ENCODE measurements at regions not wholly inside any gene's neighbourhood (a gene's known extent, or its start where the extent isn't known, plus 50 kb on each side); places are given as distances from the start of the nearest gene placed in this dataset.

- 84 to 92% (median 84%) methylated on average over 11 of the region's 11 CpGs for WGBS, 3 donors
- peak in 1 of 2 donors; percentile 16 for DNase-seq
- TF ChIP-seq CTCF (IDR thresholded peaks at IDR 0.05): no peak
- Histone ChIP-seq H3K27me3 (ENCODE audit: insufficient read depth in 3 of 3, low read length in 2 of 3) (no peaks in the 10 kb centered on the region), H3K9me3 (no peaks in the 10 kb centered on the region), H3K4me1 (no peaks in the 10 kb centered on the region), H3K36me3 (ENCODE audit: insufficient read depth in 1 of 2, low read depth in 1 of 2) (no peaks in the 10 kb centered on the region), H3K4me3 (no peak overlapping the region), H3K27ac (no peak overlapping the region)
- intact Hi-C loops (cut with DNase I): no loop called here
- ATAC-seq: no peak
Measured at GRCh38 chr2:128404709-128405466, 86.2 kb upstream of the HS6ST1 start.

GRCh38 chr2:128405467-128405900 is 86.8 kb upstream of the HS6ST1 start:
- H3K27me3 ChIP-seq (ENCODE audit: insufficient read depth in 3 of 3, low read length in 2 of 3): no peaks in the 10 kb centered on the region
- H3K36me3 ChIP-seq (ENCODE audit: insufficient read depth in 1 of 2, low read depth in 1 of 2): no peaks in the 10 kb centered on the region
- intact Hi-C loops (cut with DNase I): no loop called here
- DNase-seq (peak in 1 of 2 donors; percentile 33), ATAC-seq (no peak)
- no peak overlapping the region for H3K27ac ChIP-seq
- no peak for TF ChIP-seq CTCF (IDR thresholded peaks at IDR 0.05)
- no peaks in the 10 kb centered on the region for H3K4me1 ChIP-seq
- H3K4me3 ChIP-seq: no peak overlapping the region
- WGBS, 3 donors: 70 to 83% (median 80%) methylated on average over 5 of the region's 5 CpGs
- H3K9me3 ChIP-seq: no peaks in the 10 kb centered on the region

- Histone ChIP-seq H3K4me3 (no peak overlapping the region), H3K36me3 (ENCODE audit: insufficient read depth in 1 of 2, low read depth in 1 of 2) (no peaks in the 10 kb centered on the region), H3K27ac (no peak overlapping the region), H3K4me1 (no peaks in the 10 kb centered on the region), H3K27me3 (ENCODE audit: insufficient read depth in 3 of 3, low read length in 2 of 3) (no peaks in the 10 kb centered on the region), H3K9me3 (no peaks in the 10 kb centered on the region)
- TF ChIP-seq CTCF (IDR thresholded peaks at IDR 0.05): no peak
- intact Hi-C loops (cut with DNase I): no loop called here
- no peak for ATAC-seq
- peak in 1 of 2 donors; percentile 8 for DNase-seq
- 83 to 87% (median 87%) methylated on average over 6 of the region's 6 CpGs for WGBS, 3 donors
Measured at GRCh38 chr2:128405981-128406613, 87.4 kb upstream of the HS6ST1 start.

- DNase-seq (peak in 1 of 2 donors; percentile 30), ATAC-seq (no peak)
- H3K4me3 ChIP-seq: no peak overlapping the region
- no peaks in the 10 kb centered on the region for H3K27me3 ChIP-seq (ENCODE audit: insufficient read depth in 3 of 3, low read length in 2 of 3)
- no peaks in the 10 kb centered on the region for H3K9me3 ChIP-seq
- intact Hi-C loops (cut with DNase I): no loop called here
- 77 to 89% (median 84%) methylated on average over 18 of the region's 18 CpGs for WGBS, 3 donors
- H3K4me1 ChIP-seq: no peaks in the 10 kb centered on the region
- TF ChIP-seq CTCF (IDR thresholded peaks at IDR 0.05): no peak
- no peak overlapping the region for H3K27ac ChIP-seq
- H3K36me3 ChIP-seq (ENCODE audit: insufficient read depth in 1 of 2, low read depth in 1 of 2): no peaks in the 10 kb centered on the region
Measured at GRCh38 chr2:128406736-128407554, 88.3 kb upstream of the HS6ST1 start.

Measured in psoas muscle (tissue), 7 donors.